ENCODE measurements at regions not wholly inside any gene's neighbourhood (a gene's known extent, or its start where the extent isn't known, plus 50 kb on each side); places are given as distances from the start of the nearest gene placed in this dataset.
"Not testable (repeated sequence)": the region's sequence is repeated elsewhere in the genome, so short reads cannot be mapped to it uniquely, and the experiment has no call there.

- no peak for ATAC-seq
- H3K36me3 Mint-ChIP-seq = peaks cover 43% of the 10 kb centered on the region
- peaks cover 90% of the 10 kb centered on the region for H3K9me3 Mint-ChIP-seq
- TF ChIP-seq ESRRA (CRISPR knock-in tag; IDR thresholded peaks at IDR 0.05; ENCODE audit: borderline replicate concordance) (no peak), CREB1 (CRISPR knock-in tag; IDR thresholded peaks at IDR 0.05) (no peak), TP53 (CRISPR knock-in tag; IDR thresholded peaks at IDR 0.05) (no peak), ZNF416 (CRISPR knock-in tag; IDR thresholded peaks at IDR 0.05) (no peak), ZNF317 (CRISPR knock-in tag; IDR thresholded peaks at IDR 0.05; ENCODE audit: borderline replicate concordance, low read depth) (no peak)
- TF ChIP-seq, protein P1, sequence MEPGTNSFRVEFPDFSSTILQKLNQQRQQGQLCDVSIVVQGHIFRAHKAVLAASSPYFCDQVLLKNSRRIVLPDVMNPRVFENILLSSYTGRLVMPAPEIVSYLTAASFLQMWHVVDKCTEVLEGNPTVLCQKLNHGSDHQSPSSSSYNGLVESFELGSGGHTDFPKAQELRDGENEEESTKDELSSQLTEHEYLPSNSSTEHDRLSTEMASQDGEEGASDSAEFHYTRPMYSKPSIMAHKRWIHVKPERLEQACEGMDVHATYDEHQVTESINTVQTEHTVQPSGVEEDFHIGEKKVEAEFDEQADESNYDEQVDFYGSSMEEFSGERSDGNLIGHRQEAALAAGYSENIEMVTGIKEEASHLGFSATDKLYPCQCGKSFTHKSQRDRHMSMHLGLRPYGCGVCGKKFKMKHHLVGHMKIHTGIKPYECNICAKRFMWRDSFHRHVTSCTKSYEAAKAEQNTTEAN (CRISPR knock-in tag; IDR thresholded peaks at IDR 0.05) = no peak
- no peak overlapping the region for H3K4me3 Mint-ChIP-seq
- ChIA-PET POLR2A (no interaction called here), CTCF (no interaction called here)
- no peak for DNase-seq (ENCODE audit: low spot score)
- no peak overlapping the region for H3K27ac Mint-ChIP-seq
- no peaks in the 10 kb centered on the region for H3K4me1 Mint-ChIP-seq
- no peaks in the 10 kb centered on the region for H3K27me3 Mint-ChIP-seq (ENCODE audit: low read depth)
Measured at GRCh38 chr15:95205077-95205476, 973.7 kb downstream of the MCTP2 start.

GRCh38 chr15:95205830-95206229 lies 974.5 kb downstream of the MCTP2 start:
- H3K27me3 Mint-ChIP-seq (ENCODE audit: low read depth); H3K27ac Mint-ChIP-seq; DNase-seq (ENCODE audit: low spot score); H3K4me1 Mint-ChIP-seq; CTCF ChIA-PET; POLR2A ChIA-PET; H3K4me3 Mint-ChIP-seq; ATAC-seq: not testable (repeated sequence)
- H3K9me3 Mint-ChIP-seq = peaks cover 83% of the 10 kb centered on the region
- H3K36me3 Mint-ChIP-seq = peaks cover 35% of the 10 kb centered on the region

DNA sequence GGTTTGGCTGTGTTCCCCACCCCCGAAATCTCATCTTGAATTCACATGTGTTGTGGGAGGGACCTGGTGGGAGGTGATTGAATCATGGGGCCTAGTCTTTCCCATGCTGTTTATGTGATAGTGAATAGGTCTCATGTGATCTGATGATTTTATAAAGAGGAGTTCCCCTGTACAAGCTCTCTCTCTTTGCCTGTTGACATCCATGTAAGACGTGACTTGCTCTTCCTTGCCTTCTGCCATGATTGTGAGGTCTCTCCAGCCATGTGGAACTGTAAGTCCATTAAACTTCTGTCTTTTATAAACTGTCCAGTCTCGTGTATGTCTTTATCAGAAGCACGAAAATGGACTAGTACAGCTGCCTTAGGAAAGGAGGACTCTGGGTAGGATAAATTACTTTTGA lies 976.7 kb downstream of the MCTP2 start:
- CTCF ChIA-PET = no interaction called here
- no peak for DNase-seq (ENCODE audit: low spot score)
- no peaks in the 10 kb centered on the region for H3K27me3 Mint-ChIP-seq (ENCODE audit: low read depth)
- H3K36me3 Mint-ChIP-seq = peaks cover 35% of the 10 kb centered on the region
- POLR2A ChIA-PET = no interaction called here
- no peak overlapping the region for H3K4me3 Mint-ChIP-seq
- H3K9me3 Mint-ChIP-seq = peaks cover 72% of the 10 kb centered on the region
- TF ChIP-seq ZBTB21 (CRISPR knock-in tag; IDR thresholded peaks at IDR 0.05; ENCODE audit: borderline replicate concordance) = no peak
- no peak for TF ChIP-seq ZNF671 (CRISPR knock-in tag; IDR thresholded peaks at IDR 0.05)
- no peak overlapping the region for H3K27ac Mint-ChIP-seq
- no peak for ATAC-seq
- H3K4me1 Mint-ChIP-seq = no peaks in the 10 kb centered on the region

DNA sequence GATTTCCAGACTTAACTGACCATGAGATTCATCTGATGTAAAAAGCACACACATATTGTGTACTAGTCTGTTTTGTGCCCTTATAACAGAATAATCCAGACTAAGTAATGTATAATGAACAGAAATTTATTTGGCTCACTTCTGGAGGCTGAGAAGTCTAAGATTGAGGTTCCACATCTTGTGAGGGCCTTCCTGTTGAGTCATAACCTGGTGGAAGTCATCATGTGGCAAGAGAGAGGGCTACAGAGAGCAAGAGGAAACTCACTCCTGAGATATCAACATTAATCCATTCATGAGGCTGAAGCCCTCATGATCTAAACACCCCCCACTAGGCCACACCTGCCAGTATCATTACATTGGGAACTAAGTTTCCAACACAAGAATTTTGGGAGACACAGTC lies 977.6 kb downstream of the MCTP2 start:
- Mint-ChIP-seq H3K36me3 (peaks cover 35% of the 10 kb centered on the region), H3K4me1 (no peaks in the 10 kb centered on the region), H3K4me3 (no peak overlapping the region), H3K27ac (no peak overlapping the region), H3K27me3 (ENCODE audit: low read depth) (no peaks in the 10 kb centered on the region), H3K9me3 (peaks cover 66% of the 10 kb centered on the region)
- ChIA-PET POLR2A (no interaction called here), CTCF (no interaction called here)
- ATAC-seq (no peak), DNase-seq (ENCODE audit: low spot score) (no peak)
- TF ChIP-seq NFATC4 (CRISPR knock-in tag; IDR thresholded peaks at IDR 0.05) (no peak), ESRRA (CRISPR knock-in tag; IDR thresholded peaks at IDR 0.05; ENCODE audit: borderline replicate concordance) (no peak), TEAD4 (CRISPR knock-in tag; IDR thresholded peaks at IDR 0.05) (no peak), NR3C1 (CRISPR knock-in tag; conservative IDR thresholded peaks at IDR 0.05; ENCODE audit: low read depth) (no peak), CBFB (CRISPR knock-in tag; IDR thresholded peaks at IDR 0.05; ENCODE audit: low read depth) (no peak), CREB1 (CRISPR knock-in tag; IDR thresholded peaks at IDR 0.05) (no peak)
- TF ChIP-seq, protein P2, sequence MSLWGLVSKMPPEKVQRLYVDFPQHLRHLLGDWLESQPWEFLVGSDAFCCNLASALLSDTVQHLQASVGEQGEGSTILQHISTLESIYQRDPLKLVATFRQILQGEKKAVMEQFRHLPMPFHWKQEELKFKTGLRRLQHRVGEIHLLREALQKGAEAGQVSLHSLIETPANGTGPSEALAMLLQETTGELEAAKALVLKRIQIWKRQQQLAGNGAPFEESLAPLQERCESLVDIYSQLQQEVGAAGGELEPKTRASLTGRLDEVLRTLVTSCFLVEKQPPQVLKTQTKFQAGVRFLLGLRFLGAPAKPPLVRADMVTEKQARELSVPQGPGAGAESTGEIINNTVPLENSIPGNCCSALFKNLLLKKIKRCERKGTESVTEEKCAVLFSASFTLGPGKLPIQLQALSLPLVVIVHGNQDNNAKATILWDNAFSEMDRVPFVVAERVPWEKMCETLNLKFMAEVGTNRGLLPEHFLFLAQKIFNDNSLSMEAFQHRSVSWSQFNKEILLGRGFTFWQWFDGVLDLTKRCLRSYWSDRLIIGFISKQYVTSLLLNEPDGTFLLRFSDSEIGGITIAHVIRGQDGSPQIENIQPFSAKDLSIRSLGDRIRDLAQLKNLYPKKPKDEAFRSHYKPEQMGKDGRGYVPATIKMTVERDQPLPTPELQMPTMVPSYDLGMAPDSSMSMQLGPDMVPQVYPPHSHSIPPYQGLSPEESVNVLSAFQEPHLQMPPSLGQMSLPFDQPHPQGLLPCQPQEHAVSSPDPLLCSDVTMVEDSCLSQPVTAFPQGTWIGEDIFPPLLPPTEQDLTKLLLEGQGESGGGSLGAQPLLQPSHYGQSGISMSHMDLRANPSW (CRISPR knock-in tag; conservative IDR thresholded peaks at IDR 0.05; ENCODE audit: low read depth) = no peak
- TF ChIP-seq, protein P3, sequence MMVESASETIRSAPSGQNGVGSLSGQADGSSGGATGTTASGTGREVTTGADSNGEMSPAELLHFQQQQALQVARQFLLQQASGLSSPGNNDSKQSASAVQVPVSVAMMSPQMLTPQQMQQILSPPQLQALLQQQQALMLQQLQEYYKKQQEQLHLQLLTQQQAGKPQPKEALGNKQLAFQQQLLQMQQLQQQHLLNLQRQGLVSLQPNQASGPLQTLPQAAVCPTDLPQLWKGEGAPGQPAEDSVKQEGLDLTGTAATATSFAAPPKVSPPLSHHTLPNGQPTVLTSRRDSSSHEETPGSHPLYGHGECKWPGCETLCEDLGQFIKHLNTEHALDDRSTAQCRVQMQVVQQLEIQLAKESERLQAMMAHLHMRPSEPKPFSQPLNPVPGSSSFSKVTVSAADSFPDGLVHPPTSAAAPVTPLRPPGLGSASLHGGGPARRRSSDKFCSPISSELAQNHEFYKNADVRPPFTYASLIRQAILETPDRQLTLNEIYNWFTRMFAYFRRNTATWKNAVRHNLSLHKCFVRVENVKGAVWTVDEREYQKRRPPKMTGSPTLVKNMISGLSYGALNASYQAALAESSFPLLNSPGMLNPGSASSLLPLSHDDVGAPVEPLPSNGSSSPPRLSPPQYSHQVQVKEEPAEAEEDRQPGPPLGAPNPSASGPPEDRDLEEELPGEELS (CRISPR knock-in tag; IDR thresholded peaks at IDR 0.05) = no peak
